HEK293T (cell line): ENCODE measurements at regions not wholly inside any gene's neighbourhood (a gene's known extent, or its start where the extent isn't known, plus 50 kb on each side); places are given as distances from the start of the nearest gene placed in this dataset.
A peak's percentile ranks its signal among the peaks of the same experiment; 100 is the strongest.

Source experiments
- CTCF ChIA-PET: fragments of 350-600 bp; formaldehyde crosslinking; extraction: SDS; loops from one replicate; lab custom pipeline; 2021; ENCODE audit warnings: antibody characterized with exemption, inconsistent platforms; lab: Yijun Ruan, JAX
- POLR2A ChIA-PET: fragments of 350-600 bp; formaldehyde crosslinking; extraction: SDS; loops from one replicate; lab custom pipeline; 2020; ENCODE audit warnings: antibody characterized with exemption, inconsistent platforms; lab: Yijun Ruan, JAX
- DNase-seq: peaks from one replicate; pipeline ENCODE4 v3.0.0; 2012; ENCODE audit warnings: mixed read lengths; ENCODE audit errors: extremely low spot score
- ARNT ChIP-seq: fragments of 450-650 bp; IDR thresholded peaks from 2 replicates; pipeline ENCODE4 v1.6.1; 2017; ENCODE audit warnings: mild to moderate bottlenecking
- BHLHE40 ChIP-seq: fragments of 450-650 bp; IDR thresholded peaks from 2 replicates; pipeline ENCODE4 v1.6.1; 2016; ENCODE audit warnings: mild to moderate bottlenecking, moderate library complexity, borderline replicate concordance
- CTBP1 ChIP-seq: fragments of 450-650 bp; IDR thresholded peaks from 2 replicates; pipeline ENCODE4 v1.6.1; 2016; ENCODE audit warnings: borderline replicate concordance
- ELF4 ChIP-seq: fragments of 450-650 bp; IDR thresholded peaks from 2 replicates; pipeline ENCODE4 v1.6.1; 2017; ENCODE audit warnings: antibody characterized with exemption
- FOXA1 ChIP-seq: fragments of 450-650 bp; IDR thresholded peaks from 2 replicates; pipeline ENCODE4 v1.6.1; 2016; ENCODE audit warnings: mild to moderate bottlenecking
- FOXK2 ChIP-seq: fragments of 450-650 bp; IDR thresholded peaks from 2 replicates; pipeline ENCODE4 v1.6.1; 2016; ENCODE audit warnings: mild to moderate bottlenecking
- FOXM1 ChIP-seq: fragments of 450-650 bp; IDR thresholded peaks from 2 replicates; pipeline ENCODE4 v1.6.1; 2017; ENCODE audit warnings: mild to moderate bottlenecking, borderline replicate concordance
- HDGF ChIP-seq: fragments of 450-650 bp; IDR thresholded peaks from 2 replicates; pipeline ENCODE4 v1.6.1; 2017; ENCODE audit warnings: antibody characterized with exemption, borderline replicate concordance
- L3MBTL2 ChIP-seq: fragments of 450-650 bp; conservative IDR thresholded peaks from 2 replicates; pipeline ENCODE4 v1.6.1; 2016; ENCODE audit warnings: mild to moderate bottlenecking
- LEF1 ChIP-seq: fragments of 450-650 bp; IDR thresholded peaks from 2 replicates; pipeline ENCODE4 v1.6.1; 2017; ENCODE audit warnings: mild to moderate bottlenecking, borderline replicate concordance
- NFRKB ChIP-seq: fragments of 450-650 bp; IDR thresholded peaks from 2 replicates; pipeline ENCODE4 v1.6.1; 2016; ENCODE audit warnings: mild to moderate bottlenecking, moderate library complexity
- PKNOX1 ChIP-seq: fragments of 450-650 bp; IDR thresholded peaks from 2 replicates; pipeline ENCODE4 v1.6.1; 2016
- SP1 ChIP-seq: fragments of 450-650 bp; IDR thresholded peaks from 2 replicates; pipeline ENCODE4 v1.6.1; 2017
- SUZ12 ChIP-seq: fragments of 450-650 bp; IDR thresholded peaks from 2 replicates; pipeline ENCODE4 v1.6.1; 2016; ENCODE audit warnings: mild to moderate bottlenecking
- TARDBP ChIP-seq: fragments of 450-650 bp; IDR thresholded peaks from 2 replicates; pipeline ENCODE4 v1.6.1; 2016
- ZNF384 ChIP-seq: fragments of 450-650 bp; IDR thresholded peaks from 2 replicates; pipeline ENCODE4 v1.6.1; 2016

GRCh38 chr6:44666324-44666723 lies 278.8 kb downstream of the CDC5L start:
- DNase-seq = no peak
- POLR2A ChIA-PET = no interaction called here
- TF ChIP-seq CTBP1 = no peak
- TF ChIP-seq NFRKB = no peak
- TF ChIP-seq LEF1 = no peak
- no peak for TF ChIP-seq ELF4
- no peak for TF ChIP-seq SP1
- TF ChIP-seq BHLHE40 = no peak
- CTCF ChIA-PET = no interaction called here

GRCh38 chr6:44667226-44667625 lies 279.7 kb downstream of the CDC5L start:
- no peak for DNase-seq
- POLR2A ChIA-PET = no interaction called here
- CTCF ChIA-PET = interaction anchor here (0.7 to 1.6 kb wide), 8 partner anchors 11 to 1048 kb away, joined by 3 to 4 read pairs (median 3); no protein-coding TSS in a partner anchor
- TF ChIP-seq ELF4 (no peak), LEF1 (no peak), PKNOX1 (no peak), L3MBTL2 (no peak), ARNT (no peak), TARDBP (no peak)

- POLR2A ChIA-PET = no interaction called here
- peak; percentile 58 for DNase-seq
- no peak for TF ChIP-seq SP1
- TF ChIP-seq LEF1 = no peak
- TF ChIP-seq SUZ12 = no peak
- TF ChIP-seq L3MBTL2 = no peak
- no peak for TF ChIP-seq NFRKB
- TF ChIP-seq CTBP1 = no peak
- TF ChIP-seq FOXM1 = no peak
- TF ChIP-seq FOXK2 = no peak
- no peak for TF ChIP-seq HDGF
- no peak for TF ChIP-seq TARDBP
- no peak for TF ChIP-seq ZNF384
- no peak for TF ChIP-seq ARNT
- no peak for TF ChIP-seq FOXA1
- no peak for TF ChIP-seq PKNOX1
- CTCF ChIA-PET = interaction anchor here (0.6 to 1.6 kb wide), 14 partner anchors 9 to 1047 kb away, joined by 3 to 4 read pairs (median 3); no protein-coding TSS in a partner anchor
Observed at GRCh38 chr6:44667668-44668390, 280.3 kb downstream of the CDC5L start.

- no peak for DNase-seq
- TF ChIP-seq LEF1 = no peak
- no peak for TF ChIP-seq FOXM1
- no peak for TF ChIP-seq BHLHE40
- no peak for TF ChIP-seq L3MBTL2
- no peak for TF ChIP-seq ELF4
- TF ChIP-seq PKNOX1 = no peak
- ChIA-PET POLR2A (no interaction called here), CTCF (interaction anchor here (0.6 to 1.6 kb wide), 11 partner anchors 8 to 1046 kb away, joined by 3 to 4 read pairs (median 3); no protein-coding TSS in a partner anchor)
Observed at GRCh38 chr6:44668391-44668930, 281.0 kb downstream of the CDC5L start.

GRCh38 chr6:44668976-44669934 lies 281.7 kb downstream of the CDC5L start:
- no peak for DNase-seq
- ChIA-PET POLR2A (no interaction called here), CTCF (interaction anchor here (0.6 to 1.6 kb wide), 6 partner anchors 8 to 1045 kb away, joined by 3 to 4 read pairs (median 4); no protein-coding TSS in a partner anchor)
- TF ChIP-seq LEF1 (no peak), FOXK2 (no peak), SP1 (no peak), FOXA1 (no peak), ARNT (no peak), ELF4 (no peak), BHLHE40 (no peak), HDGF (no peak), ZNF384 (no peak)

- ChIA-PET CTCF (interaction anchor here (1.2 kb wide), 1 partner anchor 9 kb away, joined by 4 read pairs; no protein-coding TSS in a partner anchor), POLR2A (no interaction called here)
- DNase-seq = no peak
- TF ChIP-seq FOXK2 (no peak), BHLHE40 (no peak), SUZ12 (no peak), PKNOX1 (no peak), FOXA1 (no peak), ZNF384 (no peak), CTBP1 (no peak), NFRKB (no peak), TARDBP (no peak), SP1 (no peak), HDGF (no peak)
Observed at GRCh38 chr6:44670146-44670545, 282.6 kb downstream of the CDC5L start.
